WTC11 (cell line): ENCODE measurements at regions not wholly inside any gene's neighbourhood (a gene's known extent, or its start where the extent isn't known, plus 50 kb on each side); places are given as distances from the start of the nearest gene placed in this dataset.

Source experiments
- ATAC-seq: fragments of 200-7000 bp; cut with Tn5 transposase; 2 replicates; pipeline ENCODE4 v1.10.0; 2021; ENCODE audit warnings: mild to moderate bottlenecking, moderate library complexity
- CTCF ChIA-PET: fragments of 300-600 bp; sonication (Branson Sonifier 250); formaldehyde crosslinking; loops from one replicate; lab custom pipeline; 2021; ENCODE audit warnings: antibody characterized with exemption; lab: Charles Lee
- POLR2A ChIA-PET: fragments of 350-600 bp; sonication (Branson Sonifier 250); formaldehyde crosslinking; loops from one replicate; lab custom pipeline; 2021; ENCODE audit warnings: antibody characterized with exemption; lab: Charles Lee
- DNase-seq: peaks from one replicate; pipeline ENCODE4 v3.0.0; 2021; ENCODE audit warnings: low spot score
- H3K27ac Mint-ChIP-seq: 2 replicates; pipeline ENCODE4 v1.8.0; 2021; ENCODE audit warnings: mixed read lengths
- H3K27me3 Mint-ChIP-seq: 2 replicates; pipeline ENCODE4 v1.8.0; 2021; ENCODE audit warnings: low read depth, mild to moderate bottlenecking, moderate library complexity, mixed read lengths
- H3K36me3 Mint-ChIP-seq: 2 replicates; pipeline ENCODE4 v1.8.0; 2021; ENCODE audit warnings: mixed read lengths
- H3K4me1 Mint-ChIP-seq: 2 replicates; pipeline ENCODE4 v1.8.0; 2022; ENCODE audit warnings: mixed read lengths
- H3K4me3 Mint-ChIP-seq: 2 replicates; pipeline ENCODE4 v1.8.0; 2021; ENCODE audit warnings: mild to moderate bottlenecking, moderate library complexity, mixed read lengths
- H3K9me3 Mint-ChIP-seq: 2 replicates; pipeline ENCODE4 v1.8.0; 2021; ENCODE audit warnings: mixed read lengths
- ATF1 ChIP-seq: sonication (generic); formaldehyde crosslinking; IDR thresholded peaks from 2 replicates; pipeline ENCODE4 v1.8.1; 2023; ENCODE audit warnings: mild to moderate bottlenecking, moderate library complexity, missing genetic modification reagents
- ATF6 ChIP-seq: sonication (generic); formaldehyde crosslinking; IDR thresholded peaks from 2 replicates; pipeline ENCODE4 v1.8.1; 2023; ENCODE audit warnings: mild to moderate bottlenecking, missing genetic modification reagents
- CREB1 ChIP-seq: sonication (generic); formaldehyde crosslinking; IDR thresholded peaks from 2 replicates; pipeline ENCODE4 v1.8.0; 2023; ENCODE audit warnings: mild to moderate bottlenecking, missing genetic modification reagents
- CREM ChIP-seq: sonication (generic); formaldehyde crosslinking; IDR thresholded peaks from 2 replicates; pipeline ENCODE4 v1.8.1; 2022; ENCODE audit warnings: mild to moderate bottlenecking, missing genetic modification reagents, moderate library complexity
- MLX ChIP-seq: sonication (generic); formaldehyde crosslinking; IDR thresholded peaks from 2 replicates; pipeline ENCODE4 v1.8.1; 2023; ENCODE audit warnings: mild to moderate bottlenecking, missing genetic modification reagents, moderate library complexity
- NR2C2 ChIP-seq: sonication (generic); formaldehyde crosslinking; IDR thresholded peaks from 2 replicates; pipeline ENCODE4 v1.8.0; 2022; ENCODE audit warnings: mild to moderate bottlenecking, missing genetic modification reagents
- PRDM15 ChIP-seq: sonication (generic); formaldehyde crosslinking; IDR thresholded peaks from 2 replicates; pipeline ENCODE4 v1.8.0; 2022; ENCODE audit warnings: missing genetic modification reagents
- STAT6 ChIP-seq: sonication (generic); formaldehyde crosslinking; conservative IDR thresholded peaks from 2 replicates; pipeline ENCODE4 v1.8.1; 2023; ENCODE audit warnings: mild to moderate bottlenecking, low read depth, missing genetic modification reagents, moderate library complexity
- TEAD4 ChIP-seq: sonication (generic); formaldehyde crosslinking; IDR thresholded peaks from 2 replicates; pipeline ENCODE4 v1.8.0; 2022; ENCODE audit warnings: mild to moderate bottlenecking, missing genetic modification reagents
- USF1 ChIP-seq: sonication (generic); formaldehyde crosslinking; IDR thresholded peaks from 2 replicates; pipeline ENCODE4 v1.8.0; 2022; ENCODE audit warnings: mild to moderate bottlenecking, missing genetic modification reagents
- ZBTB43 ChIP-seq: sonication (generic); formaldehyde crosslinking; IDR thresholded peaks from 2 replicates; pipeline ENCODE4 v1.8.1; 2023; ENCODE audit warnings: mild to moderate bottlenecking, missing genetic modification reagents
- ZNF281 ChIP-seq: sonication (generic); formaldehyde crosslinking; IDR thresholded peaks from 2 replicates; pipeline ENCODE4 v1.8.0; 2023; ENCODE audit warnings: mild to moderate bottlenecking, missing genetic modification reagents
- ZNF396 ChIP-seq: fragments of 250-450 bp; sonication (Bioruptor Pico); IDR thresholded peaks from 2 replicates; pipeline ENCODE4 v1.8.0; 2021; ENCODE audit warnings: mild to moderate bottlenecking, moderate library complexity, borderline replicate concordance

GRCh38 chr3:187586226-187586625 lies 84.0 kb downstream of the SST start:
- ChIA-PET POLR2A (no interaction called here), CTCF (no interaction called here)
- peaks cover 23% of the 10 kb centered on the region for H3K9me3 Mint-ChIP-seq
- TF ChIP-seq MLX (no peak), USF1 (CRISPR knock-in tag) (no peak), ATF1 (CRISPR knock-in tag) (no peak), ZBTB43 (CRISPR knock-in tag) (no peak), CREB1 (CRISPR knock-in tag) (no peak), CREM (CRISPR knock-in tag) (no peak), ZNF281 (CRISPR knock-in tag) (no peak), STAT6 (CRISPR knock-in tag) (no peak), NR2C2 (CRISPR knock-in tag) (no peak), ZNF396 (CRISPR knock-in tag) (no peak)
- no peaks in the 10 kb centered on the region; the same call in 1 of the 2 replicates for H3K36me3 Mint-ChIP-seq
- ATAC-seq: no peak
- no peak for DNase-seq
- H3K4me1 Mint-ChIP-seq: peaks cover 11% of the 10 kb centered on the region
- no peak overlapping the region for H3K4me3 Mint-ChIP-seq
- H3K27ac Mint-ChIP-seq: no peak overlapping the region
- no peaks in the 10 kb centered on the region; the same call in 1 of the 2 replicates for H3K27me3 Mint-ChIP-seq

- no peak overlapping the region for H3K4me3 Mint-ChIP-seq
- CTCF ChIA-PET: interaction anchor here (1.1 to 1.6 kb wide), 2 partner anchors 107 to 252 kb away, joined by 4 to 5 read pairs; no protein-coding TSS in a partner anchor
- TF ChIP-seq PRDM15 (CRISPR knock-in tag) (no peak), TEAD4 (CRISPR knock-in tag) (no peak), ATF6 (CRISPR knock-in tag) (no peak), STAT6 (CRISPR knock-in tag) (no peak)
- no peak overlapping the region for H3K27ac Mint-ChIP-seq
- H3K4me1 Mint-ChIP-seq: peaks cover 41% of the 10 kb centered on the region
- POLR2A ChIA-PET: no interaction called here
- no peak for ATAC-seq
- no peaks in the 10 kb centered on the region for H3K9me3 Mint-ChIP-seq
- H3K36me3 Mint-ChIP-seq: no peaks in the 10 kb centered on the region
- DNase-seq: no peak
- no peaks in the 10 kb centered on the region; the same call in none of the 2 replicates for H3K27me3 Mint-ChIP-seq
Observed at GRCh38 chr3:187572441-187572840, 97.8 kb downstream of the SST start.
